IPS-NIHi11 (cell line): ENCODE measurements at regions not wholly inside any gene's neighbourhood (a gene's known extent, or its start where the extent isn't known, plus 50 kb on each side); places are given as distances from the start of the nearest gene placed in this dataset.
"Not testable (repeated sequence)": the region's sequence is repeated elsewhere in the genome, so short reads cannot be mapped to it uniquely, and the experiment has no call there.

ENCODE experiments used
- DNase-seq: peaks from one replicate; pipeline ENCODE4 v3.0.0; 2012; ENCODE audit warnings: mixed read lengths, low spot score

- DNase-seq = not testable (repeated sequence)
Observed at GRCh38 chr2:4988444-4988843, 703.7 kb upstream of the SOX11 start.

GRCh38 chr2:4992226-4992625 is 700.0 kb upstream of the SOX11 start:
- DNase-seq = no peak

GRCh38 chr2:4995466-4995865 is 696.7 kb upstream of the SOX11 start:
- DNase-seq = peak; percentile 31

GRCh38 chr2:5007596-5007995 is 684.6 kb upstream of the SOX11 start:
- DNase-seq = no peak

- no peak for DNase-seq
Observed at GRCh38 chr2:5019324-5019723, 672.9 kb upstream of the SOX11 start.

GRCh38 chr2:5020116-5020875 is 671.9 kb upstream of the SOX11 start:
- DNase-seq = no peak

- DNase-seq = no peak
Observed at GRCh38 chr2:5021136-5021535, 671.0 kb upstream of the SOX11 start.

- no peak for DNase-seq
Observed at GRCh38 chr2:5022061-5022460, 670.1 kb upstream of the SOX11 start.

GRCh38 chr2:5022708-5023635 is 669.2 kb upstream of the SOX11 start:
- DNase-seq = not testable (repeated sequence)

GRCh38 chr2:5026571-5027234 is 665.5 kb upstream of the SOX11 start:
- no peak for DNase-seq

- DNase-seq = no peak
Observed at GRCh38 chr2:5035057-5035488, 657.1 kb upstream of the SOX11 start.

GRCh38 chr2:5036256-5036655 is 655.9 kb upstream of the SOX11 start:
- no peak for DNase-seq

GRCh38 chr2:5039241-5039975 is 652.8 kb upstream of the SOX11 start:
- DNase-seq = no peak

GRCh38 chr2:5040571-5040970 is 651.6 kb upstream of the SOX11 start:
- no peak for DNase-seq

GRCh38 chr2:5041501-5041900 is 650.7 kb upstream of the SOX11 start:
- DNase-seq = no peak

- DNase-seq = no peak
Observed at GRCh38 chr2:5042666-5043440, 649.3 kb upstream of the SOX11 start.

- no peak for DNase-seq
Observed at GRCh38 chr2:5051300-5051699, 640.9 kb upstream of the SOX11 start.

GRCh38 chr2:5052905-5053304 is 639.3 kb upstream of the SOX11 start:
- no peak for DNase-seq

- no peak for DNase-seq
Observed at GRCh38 chr2:5057891-5058351, 634.3 kb upstream of the SOX11 start.

GRCh38 chr2:5060956-5061355 is 631.2 kb upstream of the SOX11 start:
- DNase-seq = no peak

- peak; percentile 13 for DNase-seq
Observed at GRCh38 chr2:5064687-5065086, 627.5 kb upstream of the SOX11 start.
